ENCODE measurements at regions not wholly inside any gene's neighbourhood (a gene's known extent, or its start where the extent isn't known, plus 50 kb on each side); places are given as distances from the start of the nearest gene placed in this dataset.

- Histone ChIP-seq H3K27me3 (ENCODE audit: control insufficient read depth in 4 of 4, insufficient read depth in 4 of 4, low read length in 3 of 4) (no peaks in the 10 kb centered on the region), H3K9ac (ENCODE audit: low read depth in 1 of 2, low read length in 2 of 2) (no peak overlapping the region), H3K9me3 (ENCODE audit: control insufficient read depth in 4 of 4, low read length in 3 of 4) (no peaks in the 10 kb centered on the region), H3K4me1 (ENCODE audit: control insufficient read depth in 4 of 4, insufficient read depth in 4 of 4, low read length in 3 of 4) (no peaks in the 10 kb centered on the region), H3K4me3 (ENCODE audit: low read depth in 1 of 3, low read length in 3 of 3) (no peak overlapping the region), H3K36me3 (ENCODE audit: control insufficient read depth in 4 of 4, insufficient read depth in 3 of 4, low read depth in 1 of 4, low read length in 3 of 4) (peaks cover 0 to 1% (median 0%) of the 10 kb centered on the region in 4 donors), H3K27ac (ENCODE audit: low read depth in 1 of 2, low read length in 2 of 2) (no peak overlapping the region)
- DNase-seq (ENCODE audit: low spot score): no peak
- TF ChIP-seq HNF4A (conservative IDR thresholded peaks at IDR 0.05) (no peak), RXRA (IDR thresholded peaks at IDR 0.05) (no peak), JUND (IDR thresholded peaks at IDR 0.05) (no peak), REST (IDR thresholded peaks at IDR 0.05) (no peak), TAF1 (conservative IDR thresholded peaks at IDR 0.05) (no peak), YY1 (IDR thresholded peaks at IDR 0.05) (no peak), HNF4G (IDR thresholded peaks at IDR 0.05) (no peak), FOXA2 (IDR thresholded peaks at IDR 0.05) (no peak), ATF3 (IDR thresholded peaks at IDR 0.05) (no peak), EGR1 (IDR thresholded peaks at IDR 0.05; ENCODE audit: low read depth in 2 of 2) (no peak), FOXA1 (IDR thresholded peaks at IDR 0.05) (no peak), CTCF (IDR thresholded peaks at IDR 0.05; ENCODE audit: low read depth, low read length, missing input control) (no peak), SP1 (IDR thresholded peaks at IDR 0.05) (no peak), RAD21 (IDR thresholded peaks at IDR 0.05) (no peak), ZBTB33 (IDR thresholded peaks at IDR 0.05) (no peak), GABPA (IDR thresholded peaks at IDR 0.05 in 1 of 2, conservative IDR thresholded peaks at IDR 0.05 in 1 of 2) (no peak)
These were observed 653.8 kb downstream of the ANKRD7 start for GRCh38 chr7:118878336-118878735.

- H3K36me3 ChIP-seq (ENCODE audit: control insufficient read depth in 4 of 4, insufficient read depth in 3 of 4, low read depth in 1 of 4, low read length in 3 of 4): no peaks in the 10 kb centered on the region
- no peak overlapping the region for H3K9ac ChIP-seq (ENCODE audit: low read depth in 1 of 2, low read length in 2 of 2)
- H3K9me3 ChIP-seq (ENCODE audit: control insufficient read depth in 4 of 4, low read length in 3 of 4): no peaks in the 10 kb centered on the region
- no peak for DNase-seq (ENCODE audit: low spot score)
- 75% methylated on average over 2 of the region's 2 CpGs for WGBS
- no peak overlapping the region for H3K27ac ChIP-seq (ENCODE audit: low read depth in 1 of 2, low read length in 2 of 2)
- no peak overlapping the region for H3K4me3 ChIP-seq (ENCODE audit: low read depth in 1 of 3, low read length in 3 of 3)
- no peak for TF ChIP-seq EGR1 (IDR thresholded peaks at IDR 0.05; ENCODE audit: low read depth in 2 of 2)
- no peak for TF ChIP-seq YY1 (IDR thresholded peaks at IDR 0.05)
- no peak for TF ChIP-seq SP1 (IDR thresholded peaks at IDR 0.05)
- TF ChIP-seq NR2F2 (IDR thresholded peaks at IDR 0.05): no peak
- H3K4me1 ChIP-seq (ENCODE audit: control insufficient read depth in 4 of 4, insufficient read depth in 4 of 4, low read length in 3 of 4): no peaks in the 10 kb centered on the region
- no peaks in the 10 kb centered on the region for H3K27me3 ChIP-seq (ENCODE audit: control insufficient read depth in 4 of 4, insufficient read depth in 4 of 4, low read length in 3 of 4)
These were observed 673.8 kb downstream of the ANKRD7 start for GRCh38 chr7:118898284-118898683.

All from liver (tissue), 8 donors.